Fibroblast of mammary gland (primary cell): ENCODE measurements at regions not wholly inside any gene's neighbourhood (a gene's known extent, or its start where the extent isn't known, plus 50 kb on each side); places are given as distances from the start of the nearest gene placed in this dataset.
"Not testable (repeated sequence)": the region's sequence is repeated elsewhere in the genome, so short reads cannot be mapped to it uniquely, and the experiment has no call there.

Experiments
- DNase-seq: peaks from one replicate; pipeline ENCODE4 v3.0.0-alpha.2; 2010; ENCODE audit warnings: low read depth
- H3K4me3 ChIP-seq: 2 replicates; pipeline ENCODE4 v1.5.1; 2011; ENCODE audit warnings: low read depth, mild to moderate bottlenecking, low read length, moderate library complexity; ENCODE audit not compliant: control insufficient read depth
- CTCF ChIP-seq: conservative IDR thresholded peaks from 2 replicates; pipeline ENCODE4 v1.5.1; 2011; ENCODE audit warnings: low read depth, low read length, inconsistent platforms; ENCODE audit not compliant: control insufficient read depth, insufficient read depth

- TF ChIP-seq CTCF: no peak
- peak; percentile 53 for DNase-seq
- H3K4me3 ChIP-seq: no peak overlapping the region
Observed at GRCh38 chr5:130868186-130868840, 296.7 kb downstream of the HINT1 start.

- DNase-seq: no peak
- no peak overlapping the region for H3K4me3 ChIP-seq
- no peak for TF ChIP-seq CTCF
Observed at GRCh38 chr5:130845049-130845765, 319.8 kb downstream of the HINT1 start.

- DNase-seq: peak; percentile 20
- no peak for TF ChIP-seq CTCF
Observed at GRCh38 chr5:130836729-130837649, 328.1 kb downstream of the HINT1 start.

GRCh38 chr5:130817598-130818384 lies 347.3 kb downstream of the HINT1 start:
- H3K4me3 ChIP-seq, DNase-seq: not testable (repeated sequence)

More at GRCh38 chr5:130836729-130837649, 328.1 kb downstream of the HINT1 start:
- peak overlapping the region; percentile 2 for H3K4me3 ChIP-seq

- no peak for DNase-seq
- TF ChIP-seq CTCF: no peak
- H3K4me3 ChIP-seq: no peak overlapping the region
Observed at GRCh38 chr5:130815246-130815645, 349.8 kb downstream of the HINT1 start.

GRCh38 chr5:130808691-130809090 lies 356.4 kb downstream of the HINT1 start:
- H3K4me3 ChIP-seq: no peak overlapping the region
- no peak for DNase-seq
- no peak for TF ChIP-seq CTCF
